ENCODE measurements at regions not wholly inside any gene's neighbourhood (a gene's known extent, or its start where the extent isn't known, plus 50 kb on each side); places are given as distances from the start of the nearest gene placed in this dataset.
"Not testable (repeated sequence)": the region's sequence is repeated elsewhere in the genome, so short reads cannot be mapped to it uniquely, and the experiment has no call there.

- no peak for DNase-seq (ENCODE audit: low spot score)
Observed at GRCh38 chr5:136621743-136622142, 256.4 kb upstream of the TRPC7 start.

DNA sequence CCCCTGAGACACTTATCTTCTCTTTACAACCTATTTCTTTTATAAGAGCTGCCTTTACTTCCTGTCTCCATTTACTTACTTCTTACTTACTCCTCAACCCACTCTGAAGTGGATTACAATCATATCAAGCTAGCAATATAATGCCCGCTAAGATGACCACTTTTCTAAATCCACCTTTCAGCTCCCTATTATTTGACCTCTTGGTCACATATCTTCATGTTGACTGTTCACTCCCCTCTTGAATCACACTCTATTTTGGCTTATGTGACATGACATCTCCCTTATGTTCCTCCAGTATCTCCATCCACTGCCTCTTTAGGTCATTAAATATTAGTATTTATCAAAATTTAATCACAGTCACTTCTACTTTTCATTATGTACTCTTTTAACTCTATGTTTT, 255.3 kb upstream of the TRPC7 start:
- no peak for DNase-seq (ENCODE audit: low spot score)

- DNase-seq (ENCODE audit: low spot score): no peak
Observed at GRCh38 chr5:136620016-136620419, 254.7 kb upstream of the TRPC7 start.

GRCh38 chr5:136619556-136619955, 254.2 kb upstream of the TRPC7 start:
- no peak for DNase-seq (ENCODE audit: low spot score)

- no peak for DNase-seq (ENCODE audit: low spot score)
Observed at GRCh38 chr5:136615251-136616119, 250.1 kb upstream of the TRPC7 start.

- DNase-seq (ENCODE audit: low spot score): no peak
Observed at GRCh38 chr5:136613230-136613629, 247.9 kb upstream of the TRPC7 start.

DNA sequence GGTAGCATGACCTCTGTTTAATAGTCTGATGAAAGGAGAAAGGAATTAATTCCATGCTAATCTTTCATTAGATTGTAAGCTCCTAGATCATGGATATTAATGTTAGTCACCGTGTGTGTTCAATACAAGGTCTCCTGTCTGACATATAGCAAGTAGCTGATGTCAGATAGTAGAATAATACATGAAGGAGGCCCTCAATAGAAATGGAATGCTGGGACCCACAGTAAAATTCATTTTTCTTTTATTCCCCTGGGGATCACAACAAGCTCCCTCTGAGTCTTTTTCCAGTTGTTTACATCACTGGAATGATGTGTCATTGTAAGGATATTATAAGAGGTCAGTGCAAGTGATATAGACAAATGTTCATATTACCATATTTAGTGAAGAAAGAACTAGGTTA, 240.3 kb upstream of the TRPC7 start:
- no peak for DNase-seq (ENCODE audit: low spot score)

DNA sequence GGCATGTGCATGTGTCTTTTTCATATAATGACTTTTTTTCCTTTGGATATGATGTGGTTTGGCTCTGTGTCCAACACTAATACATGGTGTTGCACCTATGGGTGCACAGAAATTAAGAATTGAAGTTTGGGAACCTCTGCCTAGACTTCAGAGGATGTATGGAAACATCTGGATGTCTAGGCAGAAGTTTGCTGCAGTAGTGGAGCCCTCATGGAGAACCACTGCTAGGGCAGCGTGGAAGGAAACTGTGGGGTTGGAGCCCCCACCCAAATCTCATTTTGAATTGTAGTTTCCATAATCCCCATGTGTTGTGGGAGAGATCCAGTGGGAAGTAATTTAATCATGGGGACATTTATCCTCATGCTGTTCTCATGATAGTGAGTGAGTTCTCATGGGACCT, 235.0 kb upstream of the TRPC7 start:
- no peak for DNase-seq (ENCODE audit: low spot score)

DNA sequence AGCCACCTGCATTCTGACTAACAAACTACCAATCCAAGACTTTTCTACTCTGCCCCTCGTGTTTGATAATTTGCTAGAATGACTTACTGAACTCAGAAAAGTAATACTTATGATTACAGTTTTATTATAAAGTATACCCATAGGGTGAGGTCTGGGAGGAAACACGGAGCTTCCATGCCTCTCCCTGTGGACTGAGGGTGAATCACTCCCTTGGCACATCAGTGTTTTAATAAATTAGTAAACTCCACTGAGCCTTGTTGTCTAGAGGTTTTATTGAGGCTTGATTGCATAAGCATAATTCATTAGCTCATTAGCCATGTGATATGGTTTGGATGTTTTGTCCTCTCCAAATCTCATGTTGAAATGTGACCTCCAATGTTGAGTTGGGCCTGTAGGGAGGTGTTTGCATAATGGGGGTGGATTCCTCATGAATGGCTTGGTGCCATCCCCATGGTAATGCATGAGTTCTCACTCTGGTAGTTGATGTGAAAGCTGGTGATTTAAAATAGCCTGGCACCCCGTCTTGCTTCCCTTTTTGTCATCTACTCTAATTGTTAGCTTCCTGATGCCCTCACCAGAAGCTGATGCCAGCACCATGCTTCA, 233.6 kb upstream of the TRPC7 start:
- DNase-seq (ENCODE audit: low spot score): no peak

DNA sequence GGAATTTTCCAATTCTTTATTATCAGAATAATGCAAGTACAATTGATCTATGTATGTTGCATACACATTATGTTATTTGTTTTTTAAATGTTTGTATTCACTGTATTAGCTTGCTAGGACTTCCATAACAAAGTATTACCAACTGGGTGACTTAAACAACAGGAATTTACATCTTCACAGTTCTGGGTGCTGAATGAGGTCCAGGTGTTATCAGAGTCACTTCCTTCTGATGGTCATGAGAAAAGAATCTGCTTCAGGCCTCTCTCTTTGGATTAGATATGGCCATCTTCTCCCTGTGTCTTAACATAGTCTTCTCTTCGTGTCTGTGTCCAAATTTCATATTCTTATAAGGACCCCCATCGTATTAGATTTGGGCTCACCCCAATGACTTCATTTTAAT, 229.1 kb upstream of the TRPC7 start:
- DNase-seq (ENCODE audit: low spot score): no peak

DNA sequence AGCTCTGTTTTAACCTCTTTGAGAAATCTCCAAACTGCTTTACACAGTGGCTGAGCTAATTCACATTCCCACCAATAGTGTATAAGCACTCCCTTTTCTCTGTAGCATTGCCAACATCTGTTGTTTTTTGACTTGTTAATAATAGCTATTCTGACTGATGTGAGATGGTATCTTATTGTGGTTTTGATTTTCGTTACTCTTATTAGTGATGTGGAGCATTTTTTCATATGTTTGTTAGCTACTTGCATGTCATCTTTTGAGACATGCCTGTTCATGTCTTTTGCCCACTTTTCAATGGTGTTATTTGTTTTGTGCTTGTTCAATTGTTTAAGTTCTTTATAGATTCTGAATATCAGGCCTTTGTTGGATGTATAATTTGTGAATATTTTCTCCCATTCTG, 225.2 kb upstream of the TRPC7 start:
- no peak for DNase-seq (ENCODE audit: low spot score)

- DNase-seq (ENCODE audit: low spot score): no peak
Observed at GRCh38 chr5:136586196-136586595, 220.9 kb upstream of the TRPC7 start.

DNA sequence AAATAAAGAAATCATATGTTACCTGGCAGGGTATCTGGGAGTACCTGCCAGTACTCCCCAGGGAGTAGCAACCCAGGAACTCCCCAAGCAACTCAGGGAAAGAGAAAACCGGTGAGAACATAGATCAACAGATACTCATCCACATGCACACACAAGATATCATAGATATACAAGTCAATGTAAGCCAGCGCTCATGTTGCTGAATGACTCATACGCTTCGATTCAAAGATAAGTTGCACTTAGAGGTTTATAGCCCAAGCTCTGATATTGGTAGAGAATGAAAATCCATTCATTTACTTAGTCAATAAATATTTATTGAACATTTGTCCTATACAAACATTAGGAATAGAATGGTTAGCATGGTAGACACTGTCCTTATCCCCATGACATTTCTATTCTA, 219.1 kb upstream of the TRPC7 start:
- DNase-seq (ENCODE audit: low spot score): no peak

- no peak for DNase-seq (ENCODE audit: low spot score)
Observed at GRCh38 chr5:136579238-136579637, 213.9 kb upstream of the TRPC7 start.

DNA sequence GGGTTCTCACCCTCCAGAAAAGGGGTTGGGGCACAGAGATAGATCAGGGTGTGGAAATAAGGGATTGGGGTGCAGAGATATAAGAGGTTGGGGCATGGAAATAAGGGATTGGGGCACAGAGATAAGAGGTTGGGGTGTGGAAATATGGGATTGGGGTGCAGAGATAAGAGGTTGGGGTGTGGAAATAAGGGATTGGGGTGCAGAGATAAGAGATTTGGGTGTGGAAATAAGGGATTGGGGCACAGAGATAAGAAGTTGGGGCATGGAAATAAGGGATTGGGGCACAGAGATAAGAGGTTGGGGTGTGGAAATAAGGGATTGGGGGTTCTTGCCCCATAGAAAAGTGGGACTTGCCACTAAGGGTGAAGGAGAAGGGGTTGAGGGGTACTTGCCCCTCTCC, 204.5 kb upstream of the TRPC7 start:
- not testable (repeated sequence) for DNase-seq (ENCODE audit: low spot score)

GRCh38 chr5:136565457-136565856, 200.1 kb upstream of the TRPC7 start:
- not testable (repeated sequence) for DNase-seq (ENCODE audit: low spot score)

GRCh38 chr5:136565050-136565449, 199.7 kb upstream of the TRPC7 start:
- DNase-seq (ENCODE audit: low spot score): not testable (repeated sequence)

DNA sequence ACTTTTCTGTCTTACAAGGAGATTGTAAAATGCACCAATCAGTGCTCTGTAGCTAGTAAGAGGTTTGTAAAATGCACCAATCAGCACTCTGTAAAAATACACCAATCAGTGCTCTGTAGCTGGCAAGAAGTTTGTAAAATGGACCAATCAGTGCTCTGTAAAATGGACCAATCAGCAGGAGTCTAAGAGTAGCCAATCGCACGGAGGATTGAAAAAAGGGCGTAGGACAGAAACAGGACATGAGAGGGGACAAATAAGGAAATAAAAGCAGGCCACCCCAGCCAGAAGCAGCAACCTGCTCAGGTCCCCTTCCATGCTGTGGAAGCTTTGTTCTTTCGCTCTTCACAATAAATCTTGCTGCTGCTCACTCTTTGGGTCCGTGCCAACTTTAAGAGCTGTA, 199.1 kb upstream of the TRPC7 start:
- not testable (repeated sequence) for DNase-seq (ENCODE audit: low spot score)

- no peak for DNase-seq (ENCODE audit: low spot score)
Observed at GRCh38 chr5:136563489-136563888, 198.1 kb upstream of the TRPC7 start.

GRCh38 chr5:136560126-136560525, 194.8 kb upstream of the TRPC7 start:
- no peak for DNase-seq (ENCODE audit: low spot score)

DNA sequence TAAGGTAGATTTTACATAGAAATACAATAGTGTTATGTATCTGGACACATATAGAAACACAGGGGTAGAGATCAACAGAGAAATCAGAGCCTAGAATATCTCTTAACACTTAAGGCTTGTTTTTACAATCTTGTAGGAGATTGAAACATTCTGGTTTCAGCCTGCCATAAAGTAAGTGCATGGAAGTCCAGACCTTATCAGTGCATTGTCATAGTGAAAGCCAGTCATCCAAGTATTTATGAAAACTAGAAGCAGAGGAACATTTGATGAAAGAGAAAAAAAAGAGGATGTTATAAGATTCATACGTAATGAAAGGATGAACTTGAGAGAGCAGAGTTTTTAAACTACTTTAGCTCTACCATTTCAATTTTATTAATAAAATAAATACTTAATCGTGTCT, 194.3 kb upstream of the TRPC7 start:
- no peak for DNase-seq (ENCODE audit: low spot score)

DNA sequence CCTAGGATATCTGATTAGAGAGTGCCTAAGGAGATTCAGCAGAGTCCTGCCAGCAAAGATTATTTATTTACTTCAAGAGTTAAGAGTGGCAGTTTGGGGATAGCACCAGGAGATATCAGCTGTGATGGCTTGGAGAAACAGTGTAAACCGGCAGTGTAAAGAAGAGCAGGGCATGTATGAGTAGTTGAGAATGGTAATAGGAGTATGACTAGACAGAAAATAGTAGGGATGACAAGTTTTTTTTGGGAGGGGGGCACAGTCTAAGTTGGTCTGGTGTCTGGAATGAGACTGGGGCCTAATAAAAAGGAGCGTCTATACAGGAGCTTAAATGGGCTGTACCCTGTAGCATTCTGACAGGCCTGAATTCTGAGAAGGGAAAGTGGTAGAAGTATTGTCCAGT, 181.8 kb upstream of the TRPC7 start:
- DNase-seq (ENCODE audit: low spot score): not testable (repeated sequence)

- DNase-seq (ENCODE audit: low spot score): not testable (repeated sequence)
Observed at GRCh38 chr5:136546441-136546840, 181.1 kb upstream of the TRPC7 start.

DNA sequence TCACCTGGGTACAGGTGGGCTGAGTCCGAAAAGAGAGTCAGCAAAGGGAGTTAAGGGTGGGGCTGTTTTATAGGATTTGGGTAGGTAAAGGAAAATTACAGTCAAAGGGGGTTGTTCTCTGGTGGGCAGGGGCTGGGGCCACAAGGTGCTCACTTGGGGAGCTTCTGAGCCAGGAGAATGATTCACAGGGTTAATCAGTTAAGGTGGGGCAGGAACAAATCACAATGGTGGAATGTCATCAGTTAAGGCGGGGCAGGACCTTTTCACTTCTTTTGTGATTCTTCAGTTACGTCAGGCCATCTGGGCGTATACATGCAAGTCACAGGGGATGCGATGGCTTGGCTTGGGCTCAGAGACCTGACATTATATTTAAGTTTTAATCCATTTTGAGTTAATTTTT, 179.7 kb upstream of the TRPC7 start:
- DNase-seq (ENCODE audit: low spot score): not testable (repeated sequence)

Measured in AG08395 (cell line).